Trophoblast cell (in vitro differentiated cells and primary cell): ENCODE measurements at regions not wholly inside any gene's neighbourhood (a gene's known extent, or its start where the extent isn't known, plus 50 kb on each side); places are given as distances from the start of the nearest gene placed in this dataset.
A peak's percentile ranks its signal among the peaks of the same experiment; 100 is the strongest.

Experiments used
- DNase-seq, 2 donors: peaks; one replicate each; pipeline ENCODE4 v3.0.0-alpha.2; 2016
- H2AFZ ChIP-seq: 2 replicates; pipeline ENCODE4 v1.6.1; 2013; ENCODE audit warnings: low read length, moderate library complexity, mild to moderate bottlenecking; ENCODE audit not compliant: insufficient read depth, poor library complexity
- H2AK5ac ChIP-seq: 2 replicates; pipeline ENCODE4 v1.6.1; 2013; ENCODE audit warnings: mild to moderate bottlenecking, low read length
- H2BK120ac ChIP-seq: 2 replicates; pipeline ENCODE4 v1.6.1; 2013; ENCODE audit warnings: low read length, mild to moderate bottlenecking, moderate library complexity; ENCODE audit not compliant: insufficient read depth, poor library complexity
- H2BK12ac ChIP-seq: 2 replicates; pipeline ENCODE4 v1.6.1; 2013; ENCODE audit warnings: mild to moderate bottlenecking, low read length, moderate library complexity
- H2BK5ac ChIP-seq: 2 replicates; pipeline ENCODE4 v1.6.1; 2013; ENCODE audit warnings: low read length, low read depth, moderate library complexity, mild to moderate bottlenecking; ENCODE audit not compliant: poor library complexity
- H3K14ac ChIP-seq: 2 replicates; pipeline ENCODE4 v1.6.1; 2013; ENCODE audit warnings: mild to moderate bottlenecking, low read length
- H3K18ac ChIP-seq: 2 replicates; pipeline ENCODE4 v1.6.1; 2013; ENCODE audit warnings: mild to moderate bottlenecking, low read length
- H3K23ac ChIP-seq: 2 replicates; pipeline ENCODE4 v1.6.1; 2013; ENCODE audit warnings: low read length
- H3K27ac ChIP-seq: 2 replicates; pipeline ENCODE4 v1.5.1; 2013; ENCODE audit warnings: low read depth, mild to moderate bottlenecking, inconsistent platforms, low read length, moderate library complexity
- H3K27me3 ChIP-seq: 2 replicates; pipeline ENCODE4 v1.6.1; 2013; ENCODE audit warnings: inconsistent platforms, mild to moderate bottlenecking, low read length, moderate library complexity; ENCODE audit not compliant: insufficient read depth
- H3K36me3 ChIP-seq, 2 experiments: 1 replicate in 1 of 2; 2 replicates in 1 of 2; pipeline ENCODE4 v1.6.1; 2013; ENCODE audit warnings: low read length in 2 of 2, mild to moderate bottlenecking in 2 of 2, moderate library complexity in 1 of 2; ENCODE audit not compliant: insufficient read depth in 2 of 2, control insufficient read depth in 1 of 2
- H3K4ac ChIP-seq: 2 replicates; pipeline ENCODE4 v1.6.1; 2013; ENCODE audit warnings: low read depth, mild to moderate bottlenecking, low read length, moderate library complexity
- H3K4me1 ChIP-seq, 2 experiments: 1 replicate in 1 of 2; 2 replicates in 1 of 2; pipeline ENCODE4 v1.6.1; 2013; ENCODE audit warnings: low read length in 2 of 2, mild to moderate bottlenecking in 2 of 2, moderate library complexity in 1 of 2; ENCODE audit not compliant: insufficient read depth in 2 of 2, control insufficient read depth in 1 of 2
- H3K4me2 ChIP-seq: 2 replicates; pipeline ENCODE4 v1.6.1; 2013; ENCODE audit warnings: inconsistent platforms, mild to moderate bottlenecking, low read length, moderate library complexity
- H3K4me3 ChIP-seq: 2 replicates; pipeline ENCODE4 v1.5.1; 2013; ENCODE audit warnings: mild to moderate bottlenecking, low read depth, low read length, inconsistent platforms
- H3K79me1 ChIP-seq: one replicate; pipeline ENCODE4 v1.6.1; 2013; ENCODE audit warnings: low read length
- H3K79me2 ChIP-seq: 2 replicates; pipeline ENCODE4 v1.6.1; 2013; ENCODE audit warnings: low read length, mild to moderate bottlenecking; ENCODE audit not compliant: control insufficient read depth, insufficient read depth, poor library complexity
- H3K9ac ChIP-seq: 2 replicates; pipeline ENCODE4 v1.6.1; 2013; ENCODE audit warnings: mild to moderate bottlenecking, low read length
- H3K9me3 ChIP-seq: 2 replicates; pipeline ENCODE4 v1.6.1; 2013; ENCODE audit warnings: low read depth, mild to moderate bottlenecking, control low read depth, inconsistent platforms, low read length; ENCODE audit not compliant: insufficient read depth
- H4K12ac ChIP-seq: 2 replicates; pipeline ENCODE4 v1.6.1; 2013; ENCODE audit warnings: low read depth, mild to moderate bottlenecking, low read length, moderate library complexity
- H4K8ac ChIP-seq: 2 replicates; pipeline ENCODE4 v1.6.1; 2013; ENCODE audit warnings: low read depth, mild to moderate bottlenecking, low read length, moderate library complexity
- H4K91ac ChIP-seq: one replicate; pipeline ENCODE4 v1.6.1; 2013; ENCODE audit warnings: low read depth, mild to moderate bottlenecking, low read length, moderate library complexity
- WGBS: extraction: QIAGEN DNeasy Blood & Tissue Kit; methylation state at CpG from one replicate; pipeline ENCODE4 v1.1.7; 2013; ENCODE audit warnings: missing lambda C conversion rate; ENCODE audit not compliant: insufficient read length, insufficient coverage; ENCODE audit errors: extremely low coverage; 5-methylcytosine and 5-hydroxymethylcytosine counted together

DNA sequence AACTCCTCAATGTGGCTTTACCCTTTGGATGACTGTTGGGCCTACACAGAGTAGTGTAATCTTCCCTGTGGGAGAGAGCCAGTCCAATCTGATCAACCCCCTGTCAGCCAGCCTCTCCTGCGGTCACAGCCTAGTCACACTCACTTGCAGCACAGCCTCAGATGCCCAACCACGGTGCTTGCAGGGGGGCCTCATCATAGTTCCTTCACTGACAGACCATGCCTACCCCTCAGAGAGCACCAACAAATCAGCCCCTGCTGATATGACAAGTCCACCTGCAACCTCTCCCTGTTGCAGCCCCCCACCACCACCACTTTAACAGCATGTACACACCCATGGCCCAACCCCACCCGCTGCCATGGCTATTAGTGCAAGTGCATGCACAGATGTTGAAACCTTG, 146.8 kb downstream of the HMGN5 start:
- Histone ChIP-seq H2AK5ac (no peak overlapping the region), H3K27ac (no peak overlapping the region), H3K79me2 (no peaks in the 10 kb centered on the region), H2BK120ac (no peak overlapping the region), H2BK12ac (no peak overlapping the region), H4K8ac (no peak overlapping the region), H3K4me1 (no peaks in the 10 kb centered on the region), H3K4me2 (no peak overlapping the region), H3K9me3 (no peaks in the 10 kb centered on the region), H3K4me3 (no peak overlapping the region), H4K12ac (no peak overlapping the region), H4K91ac (no peak overlapping the region), H3K23ac (no peak overlapping the region), H3K36me3 (no peaks in the 10 kb centered on the region), H3K9ac (no peak overlapping the region), H3K27me3 (no peaks in the 10 kb centered on the region), H3K4ac (no peak overlapping the region), H3K14ac (no peak overlapping the region), H3K79me1 (no peaks in the 10 kb centered on the region), H2BK5ac (no peak overlapping the region), H2AFZ (no peak overlapping the region), H3K18ac (no peak overlapping the region)
- WGBS, result no CpG with 5 or more reads among the region's 3 CpGs
- DNase-seq, result no peak

DNA sequence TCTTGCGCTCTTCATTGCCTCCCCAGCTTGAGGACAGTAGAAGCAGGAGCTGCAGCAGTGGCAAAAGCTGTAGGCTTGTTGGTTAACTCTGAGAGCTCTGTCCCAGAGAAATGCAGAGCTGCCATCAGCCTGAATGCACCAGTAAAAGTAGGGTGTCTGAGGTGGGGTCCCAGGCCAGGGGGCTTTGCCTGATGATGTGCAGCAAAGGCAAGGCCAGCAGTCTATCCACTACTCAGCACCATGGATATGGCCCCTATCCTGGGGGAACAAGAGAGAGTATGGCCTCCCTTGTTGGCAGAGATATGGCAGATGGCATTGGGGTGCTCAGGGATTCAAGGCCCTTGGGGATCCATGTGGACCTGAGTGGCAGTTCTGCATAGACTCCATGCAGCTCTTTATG, 180.2 kb downstream of the HMGN5 start:
- no peak overlapping the region for H3K4ac ChIP-seq
- H3K18ac ChIP-seq, result no peak overlapping the region
- H3K23ac ChIP-seq, result no peak overlapping the region
- no peak overlapping the region for H2BK5ac ChIP-seq
- H4K91ac ChIP-seq, result no peak overlapping the region
- H2AK5ac ChIP-seq, result no peak overlapping the region
- no peak for DNase-seq
- no peaks in the 10 kb centered on the region for H3K79me1 ChIP-seq
- no peak overlapping the region for H3K4me3 ChIP-seq
- H4K12ac ChIP-seq, result no peak overlapping the region
- no peak overlapping the region for H3K27ac ChIP-seq
- no peak overlapping the region for H4K8ac ChIP-seq
- no peak overlapping the region for H3K4me2 ChIP-seq
- H3K14ac ChIP-seq, result no peak overlapping the region
- no peaks in the 10 kb centered on the region for H3K4me1 ChIP-seq
- H3K9ac ChIP-seq, result no peak overlapping the region
- no peaks in the 10 kb centered on the region for H3K36me3 ChIP-seq
- H3K27me3 ChIP-seq, result no peaks in the 10 kb centered on the region
- no peaks in the 10 kb centered on the region for H3K79me2 ChIP-seq
- WGBS, result no CpG with 5 or more reads among the region's 1 CpG
- no peaks in the 10 kb centered on the region for H3K9me3 ChIP-seq
- no peak overlapping the region for H2BK120ac ChIP-seq
- no peak overlapping the region for H2BK12ac ChIP-seq
- H2AFZ ChIP-seq, result no peak overlapping the region

DNA sequence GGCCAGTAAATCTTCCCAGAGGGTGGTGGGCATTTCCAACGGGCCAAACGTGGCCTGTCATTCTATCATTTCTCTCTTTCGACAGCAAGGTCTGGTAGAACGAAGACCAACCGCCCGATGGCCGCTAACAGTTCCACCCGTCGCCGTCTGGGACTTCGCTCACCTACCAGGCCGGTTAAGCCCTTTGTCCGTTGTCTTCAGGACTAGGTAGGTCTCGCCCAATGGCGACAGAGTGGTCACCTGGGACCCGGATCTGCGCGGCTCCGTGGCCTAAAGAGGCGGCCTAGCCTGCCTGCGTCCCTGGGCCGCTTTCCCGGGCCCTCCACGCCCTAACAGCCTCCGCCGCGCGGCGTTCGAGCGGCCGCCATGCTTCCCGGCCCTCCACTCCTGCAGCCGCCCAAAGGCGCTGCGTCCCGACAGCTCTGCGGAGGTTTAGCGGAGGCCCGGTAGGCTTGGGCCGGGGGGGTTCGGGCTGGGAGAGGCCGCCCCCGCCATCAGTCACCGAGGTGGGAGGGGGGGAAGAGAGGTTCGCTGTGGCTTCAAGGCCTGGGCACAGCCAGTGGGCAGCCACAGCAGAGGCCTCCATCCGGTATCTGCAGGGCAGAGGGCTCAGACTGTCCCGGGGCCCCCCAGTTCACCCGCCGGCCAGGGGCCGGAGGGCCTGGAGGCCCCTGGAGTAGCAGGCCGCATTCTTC, 194.0 kb upstream of the BRWD3 start:
- Histone ChIP-seq H3K9me3 (no peaks in the 10 kb centered on the region), H2AK5ac (no peak overlapping the region), H4K12ac (peak overlapping the region; percentile 18), H3K4me1 (no peaks in the 10 kb centered on the region), H2BK12ac (no peak overlapping the region), H3K27ac (no peak overlapping the region), H3K79me2 (no peaks in the 10 kb centered on the region), H3K9ac (no peak overlapping the region), H3K36me3 (no peaks in the 10 kb centered on the region), H3K27me3 (no peaks in the 10 kb centered on the region), H3K79me1 (no peaks in the 10 kb centered on the region), H2BK5ac (no peak overlapping the region), H2AFZ (no peak overlapping the region), H3K4me2 (no peak overlapping the region), H4K8ac (no peak overlapping the region), H3K4me3 (no peak overlapping the region), H3K18ac (no peak overlapping the region), H3K14ac (no peak overlapping the region), H2BK120ac (no peak overlapping the region), H3K4ac (no peak overlapping the region), H3K23ac (no peak overlapping the region), H4K91ac (no peak overlapping the region)
- DNase-seq, result no peak
- no CpG with 5 or more reads among the region's 52 CpGs for whole genome bisulfite sequencing

DNA sequence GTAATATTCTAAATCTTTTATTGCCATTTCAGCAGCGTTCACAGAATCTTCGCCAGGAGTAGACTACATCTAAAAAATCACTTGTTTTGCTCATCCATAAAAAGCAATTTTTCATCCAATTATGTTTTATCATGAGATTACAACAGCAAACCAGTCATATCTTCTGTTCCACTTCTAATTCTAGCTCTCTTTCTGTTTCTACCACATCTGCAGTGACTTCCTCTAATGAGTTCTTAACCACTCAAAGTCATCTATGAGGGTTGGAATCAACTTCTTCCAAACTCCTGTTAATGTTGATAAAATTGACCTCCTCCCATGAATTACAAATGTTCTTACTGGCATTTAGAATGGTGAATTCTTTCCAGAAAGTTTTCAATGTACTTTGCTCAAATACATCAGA, 174.4 kb upstream of the BRWD3 start:
- no peaks in the 10 kb centered on the region for H3K27me3 ChIP-seq
- H4K8ac ChIP-seq, result no peak overlapping the region
- H3K9me3 ChIP-seq, result no peaks in the 10 kb centered on the region
- H3K14ac ChIP-seq, result no peak overlapping the region
- no peak overlapping the region for H2BK120ac ChIP-seq
- DNase-seq, result no peak
- H4K12ac ChIP-seq, result no peak overlapping the region
- H3K79me1 ChIP-seq, result no peaks in the 10 kb centered on the region
- no peak overlapping the region for H2BK5ac ChIP-seq
- no peak overlapping the region for H4K91ac ChIP-seq
- H3K18ac ChIP-seq, result no peak overlapping the region
- H3K79me2 ChIP-seq, result no peaks in the 10 kb centered on the region
- no peak overlapping the region for H3K4me3 ChIP-seq
- no peaks in the 10 kb centered on the region for H3K36me3 ChIP-seq
- H3K27ac ChIP-seq, result no peak overlapping the region
- H3K4me2 ChIP-seq, result no peak overlapping the region
- WGBS, result no CpG with 5 or more reads among the region's 2 CpGs
- no peaks in the 10 kb centered on the region for H3K4me1 ChIP-seq
- H2BK12ac ChIP-seq, result no peak overlapping the region
- H3K9ac ChIP-seq, result no peak overlapping the region
- no peak overlapping the region for H2AK5ac ChIP-seq
- no peak overlapping the region for H3K4ac ChIP-seq
- H3K23ac ChIP-seq, result no peak overlapping the region
- H2AFZ ChIP-seq, result no peak overlapping the region
